GM23338 (cell line): ENCODE measurements at regions not wholly inside any gene's neighbourhood (a gene's known extent, or its start where the extent isn't known, plus 50 kb on each side); places are given as distances from the start of the nearest gene placed in this dataset.

Experiments used
- CREB1 ChIP-seq: fragments of 250-450 bp; sonication (Bioruptor Pico); IDR thresholded peaks from 2 replicates; pipeline ENCODE4 v1.5.0; 2020; ENCODE audit warnings: low read depth, mild to moderate bottlenecking, moderate library complexity
- EZH2 ChIP-seq: fragments of 200-600 bp; sonication (generic); IDR thresholded peaks from one replicate; pipeline ENCODE4 v1.8.0; 2017; ENCODE audit warnings: antibody characterized with exemption, mild to moderate bottlenecking, low read depth; ENCODE audit not compliant: unreplicated experiment
- EZH2phosphoT487 ChIP-seq: fragments of 200-600 bp; sonication (generic); IDR thresholded peaks from one replicate; pipeline ENCODE4 v1.8.1; 2018; ENCODE audit warnings: antibody characterized with exemption; ENCODE audit not compliant: unreplicated experiment
- POLR2AphosphoS5 ChIP-seq: IDR thresholded peaks from 2 replicates; pipeline ENCODE4 v1.6.1; 2016; ENCODE audit warnings: antibody characterized with exemption, low read depth
- STAT1 ChIP-seq: IDR thresholded peaks from one replicate; pipeline ENCODE4 v1.6.1; 2016; ENCODE audit warnings: antibody characterized with exemption; ENCODE audit not compliant: unreplicated experiment
- TF ChIP-seq, protein P1 (sequence below), 2 experiments: fragments of 200-600 bp in 1 of 2; sonication (generic) in 1 of 2; conservative IDR thresholded peaks; 2 replicates each; pipeline versions ENCODE4 v1.5.1 to v1.6.1; 2016 to 2017; ENCODE audit warnings: antibody characterized with exemption in 2 of 2, low read depth in 2 of 2, mild to moderate bottlenecking in 2 of 2, moderate library complexity in 1 of 2
- TF ChIP-seq, protein P2 (sequence below): fragments of 250-450 bp; sonication (Bioruptor Pico); IDR thresholded peaks from 2 replicates; pipeline ENCODE4 v1.5.0; 2020; ENCODE audit warnings: mild to moderate bottlenecking, moderate library complexity
- TF ChIP-seq, protein P3 (sequence below): IDR thresholded peaks from one replicate; pipeline ENCODE4 v1.6.1; 2018; ENCODE audit warnings: antibody characterized with exemption; ENCODE audit not compliant: unreplicated experiment

DNA sequence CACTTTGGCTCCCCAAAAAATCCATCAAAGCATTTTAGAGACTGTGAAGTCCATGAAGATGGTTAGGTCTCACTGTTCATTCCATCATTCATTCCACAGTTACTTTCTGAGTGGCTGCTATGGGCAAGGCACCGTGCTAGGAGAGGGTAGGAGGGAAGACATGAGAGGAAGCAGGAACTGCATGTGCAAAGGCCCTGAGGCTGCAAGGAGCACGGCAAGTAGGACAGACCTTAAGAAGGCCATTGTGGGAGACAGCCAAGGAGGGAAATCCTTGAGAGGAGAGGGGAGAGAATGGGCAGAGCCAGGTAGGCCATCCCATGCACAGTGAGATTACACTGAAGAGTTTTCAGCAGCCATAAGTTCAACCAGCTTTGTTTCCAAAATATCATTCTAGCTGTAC, 196.2 kb upstream of the DYNLRB2 start:
- TF ChIP-seq, protein P1, sequence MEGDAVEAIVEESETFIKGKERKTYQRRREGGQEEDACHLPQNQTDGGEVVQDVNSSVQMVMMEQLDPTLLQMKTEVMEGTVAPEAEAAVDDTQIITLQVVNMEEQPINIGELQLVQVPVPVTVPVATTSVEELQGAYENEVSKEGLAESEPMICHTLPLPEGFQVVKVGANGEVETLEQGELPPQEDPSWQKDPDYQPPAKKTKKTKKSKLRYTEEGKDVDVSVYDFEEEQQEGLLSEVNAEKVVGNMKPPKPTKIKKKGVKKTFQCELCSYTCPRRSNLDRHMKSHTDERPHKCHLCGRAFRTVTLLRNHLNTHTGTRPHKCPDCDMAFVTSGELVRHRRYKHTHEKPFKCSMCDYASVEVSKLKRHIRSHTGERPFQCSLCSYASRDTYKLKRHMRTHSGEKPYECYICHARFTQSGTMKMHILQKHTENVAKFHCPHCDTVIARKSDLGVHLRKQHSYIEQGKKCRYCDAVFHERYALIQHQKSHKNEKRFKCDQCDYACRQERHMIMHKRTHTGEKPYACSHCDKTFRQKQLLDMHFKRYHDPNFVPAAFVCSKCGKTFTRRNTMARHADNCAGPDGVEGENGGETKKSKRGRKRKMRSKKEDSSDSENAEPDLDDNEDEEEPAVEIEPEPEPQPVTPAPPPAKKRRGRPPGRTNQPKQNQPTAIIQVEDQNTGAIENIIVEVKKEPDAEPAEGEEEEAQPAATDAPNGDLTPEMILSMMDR (conservative IDR thresholded peaks at IDR 0.05; ENCODE audit: low read depth in 2 of 2): no peak
- TF ChIP-seq EZH2: no peak
- no peak for TF ChIP-seq POLR2AphosphoS5
- TF ChIP-seq EZH2phosphoT487: no peak
- TF ChIP-seq, protein P2, sequence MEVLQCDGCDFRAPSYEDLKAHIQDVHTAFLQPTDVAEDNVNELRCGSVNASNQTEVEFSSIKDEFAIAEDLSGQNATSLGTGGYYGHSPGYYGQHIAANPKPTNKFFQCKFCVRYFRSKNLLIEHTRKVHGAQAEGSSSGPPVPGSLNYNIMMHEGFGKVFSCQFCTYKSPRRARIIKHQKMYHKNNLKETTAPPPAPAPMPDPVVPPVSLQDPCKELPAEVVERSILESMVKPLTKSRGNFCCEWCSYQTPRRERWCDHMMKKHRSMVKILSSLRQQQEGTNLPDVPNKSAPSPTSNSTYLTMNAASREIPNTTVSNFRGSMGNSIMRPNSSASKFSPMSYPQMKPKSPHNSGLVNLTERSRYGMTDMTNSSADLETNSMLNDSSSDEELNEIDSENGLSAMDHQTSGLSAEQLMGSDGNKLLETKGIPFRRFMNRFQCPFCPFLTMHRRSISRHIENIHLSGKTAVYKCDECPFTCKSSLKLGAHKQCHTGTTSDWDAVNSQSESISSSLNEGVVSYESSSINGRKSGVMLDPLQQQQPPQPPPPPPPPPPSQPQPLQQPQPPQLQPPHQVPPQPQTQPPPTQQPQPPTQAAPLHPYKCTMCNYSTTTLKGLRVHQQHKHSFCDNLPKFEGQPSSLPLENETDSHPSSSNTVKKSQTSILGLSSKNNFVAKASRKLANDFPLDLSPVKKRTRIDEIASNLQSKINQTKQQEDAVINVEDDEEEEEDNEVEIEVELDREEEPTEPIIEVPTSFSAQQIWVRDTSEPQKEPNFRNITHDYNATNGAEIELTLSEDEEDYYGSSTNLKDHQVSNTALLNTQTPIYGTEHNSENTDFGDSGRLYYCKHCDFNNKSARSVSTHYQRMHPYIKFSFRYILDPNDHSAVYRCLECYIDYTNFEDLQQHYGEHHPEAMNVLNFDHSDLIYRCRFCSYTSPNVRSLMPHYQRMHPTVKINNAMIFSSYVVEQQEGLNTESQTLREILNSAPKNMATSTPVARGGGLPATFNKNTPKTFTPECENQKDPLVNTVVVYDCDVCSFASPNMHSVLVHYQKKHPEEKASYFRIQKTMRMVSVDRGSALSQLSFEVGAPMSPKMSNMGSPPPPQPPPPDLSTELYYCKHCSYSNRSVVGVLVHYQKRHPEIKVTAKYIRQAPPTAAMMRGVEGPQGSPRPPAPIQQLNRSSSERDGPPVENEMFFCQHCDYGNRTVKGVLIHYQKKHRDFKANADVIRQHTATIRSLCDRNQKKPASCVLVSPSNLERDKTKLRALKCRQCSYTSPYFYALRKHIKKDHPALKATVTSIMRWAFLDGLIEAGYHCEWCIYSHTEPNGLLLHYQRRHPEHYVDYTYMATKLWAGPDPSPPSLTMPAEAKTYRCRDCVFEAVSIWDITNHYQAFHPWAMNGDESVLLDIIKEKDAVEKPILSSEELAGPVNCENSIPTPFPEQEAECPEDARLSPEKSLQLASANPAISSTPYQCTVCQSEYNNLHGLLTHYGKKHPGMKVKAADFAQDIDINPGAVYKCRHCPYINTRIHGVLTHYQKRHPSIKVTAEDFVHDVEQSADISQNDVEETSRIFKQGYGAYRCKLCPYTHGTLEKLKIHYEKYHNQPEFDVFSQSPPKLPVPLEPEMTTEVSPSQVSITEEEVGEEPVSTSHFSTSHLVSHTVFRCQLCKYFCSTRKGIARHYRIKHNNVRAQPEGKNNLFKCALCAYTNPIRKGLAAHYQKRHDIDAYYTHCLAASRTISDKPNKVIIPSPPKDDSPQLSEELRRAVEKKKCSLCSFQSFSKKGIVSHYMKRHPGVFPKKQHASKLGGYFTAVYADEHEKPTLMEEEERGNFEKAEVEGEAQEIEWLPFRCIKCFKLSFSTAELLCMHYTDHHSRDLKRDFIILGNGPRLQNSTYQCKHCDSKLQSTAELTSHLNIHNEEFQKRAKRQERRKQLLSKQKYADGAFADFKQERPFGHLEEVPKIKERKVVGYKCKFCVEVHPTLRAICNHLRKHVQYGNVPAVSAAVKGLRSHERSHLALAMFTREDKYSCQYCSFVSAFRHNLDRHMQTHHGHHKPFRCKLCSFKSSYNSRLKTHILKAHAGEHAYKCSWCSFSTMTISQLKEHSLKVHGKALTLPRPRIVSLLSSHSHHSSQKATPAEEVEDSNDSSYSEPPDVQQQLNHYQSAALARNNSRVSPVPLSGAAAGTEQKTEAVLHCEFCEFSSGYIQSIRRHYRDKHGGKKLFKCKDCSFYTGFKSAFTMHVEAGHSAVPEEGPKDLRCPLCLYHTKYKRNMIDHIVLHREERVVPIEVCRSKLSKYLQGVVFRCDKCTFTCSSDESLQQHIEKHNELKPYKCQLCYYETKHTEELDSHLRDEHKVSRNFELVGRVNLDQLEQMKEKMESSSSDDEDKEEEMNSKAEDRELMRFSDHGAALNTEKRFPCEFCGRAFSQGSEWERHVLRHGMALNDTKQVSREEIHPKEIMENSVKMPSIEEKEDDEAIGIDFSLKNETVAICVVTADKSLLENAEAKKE (CRISPR knock-in tag): no peak
- no peak for TF ChIP-seq STAT1
- TF ChIP-seq, protein P3, sequence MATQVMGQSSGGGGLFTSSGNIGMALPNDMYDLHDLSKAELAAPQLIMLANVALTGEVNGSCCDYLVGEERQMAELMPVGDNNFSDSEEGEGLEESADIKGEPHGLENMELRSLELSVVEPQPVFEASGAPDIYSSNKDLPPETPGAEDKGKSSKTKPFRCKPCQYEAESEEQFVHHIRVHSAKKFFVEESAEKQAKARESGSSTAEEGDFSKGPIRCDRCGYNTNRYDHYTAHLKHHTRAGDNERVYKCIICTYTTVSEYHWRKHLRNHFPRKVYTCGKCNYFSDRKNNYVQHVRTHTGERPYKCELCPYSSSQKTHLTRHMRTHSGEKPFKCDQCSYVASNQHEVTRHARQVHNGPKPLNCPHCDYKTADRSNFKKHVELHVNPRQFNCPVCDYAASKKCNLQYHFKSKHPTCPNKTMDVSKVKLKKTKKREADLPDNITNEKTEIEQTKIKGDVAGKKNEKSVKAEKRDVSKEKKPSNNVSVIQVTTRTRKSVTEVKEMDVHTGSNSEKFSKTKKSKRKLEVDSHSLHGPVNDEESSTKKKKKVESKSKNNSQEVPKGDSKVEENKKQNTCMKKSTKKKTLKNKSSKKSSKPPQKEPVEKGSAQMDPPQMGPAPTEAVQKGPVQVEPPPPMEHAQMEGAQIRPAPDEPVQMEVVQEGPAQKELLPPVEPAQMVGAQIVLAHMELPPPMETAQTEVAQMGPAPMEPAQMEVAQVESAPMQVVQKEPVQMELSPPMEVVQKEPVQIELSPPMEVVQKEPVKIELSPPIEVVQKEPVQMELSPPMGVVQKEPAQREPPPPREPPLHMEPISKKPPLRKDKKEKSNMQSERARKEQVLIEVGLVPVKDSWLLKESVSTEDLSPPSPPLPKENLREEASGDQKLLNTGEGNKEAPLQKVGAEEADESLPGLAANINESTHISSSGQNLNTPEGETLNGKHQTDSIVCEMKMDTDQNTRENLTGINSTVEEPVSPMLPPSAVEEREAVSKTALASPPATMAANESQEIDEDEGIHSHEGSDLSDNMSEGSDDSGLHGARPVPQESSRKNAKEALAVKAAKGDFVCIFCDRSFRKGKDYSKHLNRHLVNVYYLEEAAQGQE: no peak
- TF ChIP-seq CREB1 (CRISPR knock-in tag): no peak
